T47D (cell line): ENCODE measurements at regions not wholly inside any gene's neighbourhood (a gene's known extent, or its start where the extent isn't known, plus 50 kb on each side); places are given as distances from the start of the nearest gene placed in this dataset.
A peak's percentile ranks its signal among the peaks of the same experiment; 100 is the strongest.

Experiments used
- DNase-seq, 2 experiments: peaks; one replicate each; pipeline versions ENCODE4 v3.0.0 to v3.0.0-alpha.2; 2011 to 2012; ENCODE audit warnings: low read depth in 1 of 2, low spot score in 1 of 2
- JUND ChIP-seq: IDR thresholded peaks from 2 replicates; pipeline ENCODE4 v1.6.1; 2012; ENCODE audit warnings: low read depth
- in situ Hi-C: cut with HindIII; loops from 2 replicates; pipeline ENCODE4 v1.10.0; 2016; ENCODE audit warnings: low sequenced_read_pairs, low pct_unique_long_range_greater_than_20kb

- in situ Hi-C loops: no loop called here
Observed at GRCh38 chr4:141812158-141812557, 175.8 kb downstream of the IL15 start.

GRCh38 chr4:141814499-141814898 is 178.1 kb downstream of the IL15 start:
- TF ChIP-seq JUND: no peak
- in situ Hi-C loops: no loop called here
- DNase-seq: no peak

More at GRCh38 chr4:141812158-141812557, 175.8 kb downstream of the IL15 start:
- no peak for DNase-seq
- TF ChIP-seq JUND: no peak

GRCh38 chr4:141815646-141816045 is 179.3 kb downstream of the IL15 start:
- in situ Hi-C loops: no loop called here
- no peak for DNase-seq
- no peak for TF ChIP-seq JUND

GRCh38 chr4:141826260-141826659 is 189.9 kb downstream of the IL15 start:
- DNase-seq: no peak
- no peak for TF ChIP-seq JUND
- in situ Hi-C loops: no loop called here

GRCh38 chr4:141833209-141833608 is 196.8 kb downstream of the IL15 start:
- no peak for DNase-seq
- in situ Hi-C loops: no loop called here
- no peak for TF ChIP-seq JUND

GRCh38 chr4:141840299-141840986 is 204.1 kb downstream of the IL15 start:
- in situ Hi-C loops: no loop called here
- TF ChIP-seq JUND: no peak
- DNase-seq: no peak

GRCh38 chr4:141843136-141843535 is 206.8 kb downstream of the IL15 start:
- no peak for DNase-seq
- TF ChIP-seq JUND: no peak
- in situ Hi-C loops: no loop called here

GRCh38 chr4:141845901-141846300 is 209.5 kb downstream of the IL15 start:
- no peak for TF ChIP-seq JUND
- DNase-seq: no peak
- in situ Hi-C loops: no loop called here

- TF ChIP-seq JUND: no peak
- in situ Hi-C loops: no loop called here
- no peak for DNase-seq
Observed at GRCh38 chr4:141849367-141849766, 213.0 kb downstream of the IL15 start.

- DNase-seq: no peak
- in situ Hi-C loops: no loop called here
- no peak for TF ChIP-seq JUND
Observed at GRCh38 chr4:141849778-141850177, 213.4 kb downstream of the IL15 start.

- in situ Hi-C loops: no loop called here
- TF ChIP-seq JUND: no peak
- no peak for DNase-seq
Observed at GRCh38 chr4:141851246-141851891, 215.0 kb downstream of the IL15 start.

- in situ Hi-C loops: no loop called here
- TF ChIP-seq JUND: peak; percentile 7; the same call in 1 of the 2 replicates
- DNase-seq: peak in 1 of 2 experiments; percentile 91
Observed at GRCh38 chr4:141853091-141853764, 216.8 kb downstream of the IL15 start.

GRCh38 chr4:141858437-141858836 is 222.1 kb downstream of the IL15 start:
- TF ChIP-seq JUND: no peak
- in situ Hi-C loops: no loop called here

More at GRCh38 chr4:141858437-141858836, 222.1 kb downstream of the IL15 start:
- DNase-seq: no peak
